IMR-90 (cell line): ENCODE measurements at regions not wholly inside any gene's neighbourhood (a gene's known extent, or its start where the extent isn't known, plus 50 kb on each side); places are given as distances from the start of the nearest gene placed in this dataset.

Source experiments
- ATAC-seq: fragments of 200-7000 bp; cut with Tn5 transposase; 2 replicates; pipeline ENCODE4 v1.9.1; 2020; ENCODE audit warnings: low read depth, mild to moderate bottlenecking, moderate library complexity
- BruUV-seq: library from RNA; stranded (reverse); fragments of 400-500 nt; replicated peaks from 2 replicates; lab custom pipeline; 2021; lab: Mats Ljungman, UMichigan
- CTCF ChIA-PET: fragments of 300-600 bp; formaldehyde crosslinking; extraction: SDS; loops from one replicate; lab custom pipeline; 2021; ENCODE audit warnings: antibody characterized with exemption; lab: Yijun Ruan, JAX
- POLR2A ChIA-PET: fragments of 300-600 bp; sonication (Branson Sonifier 250); formaldehyde crosslinking; loops from one replicate; lab custom pipeline; 2022; ENCODE audit warnings: antibody characterized with exemption; ENCODE audit not compliant: unreplicated experiment; lab: Charles Lee
- DNase-seq: peaks from one replicate; pipeline ENCODE4 v3.0.0; 2013
- H2AFZ ChIP-seq: replicated peaks from 2 replicates; pipeline ENCODE3; 2013; ENCODE audit warnings: low read length, mild to moderate bottlenecking; ENCODE audit not compliant: poor library complexity
- H2AK5ac ChIP-seq: 2 replicates; pipeline ENCODE4 v1.6.1; 2013; ENCODE audit warnings: low read depth, low read length, inconsistent platforms
- H2AK9ac ChIP-seq: replicated peaks from 2 replicates; pipeline ENCODE3; 2013; ENCODE audit warnings: mild to moderate bottlenecking, low read depth, low read length, moderate library complexity; ENCODE audit not compliant: poor library complexity
- H2BK120ac ChIP-seq: 2 replicates; pipeline ENCODE4 v1.6.1; 2013; ENCODE audit warnings: low read depth, low read length, inconsistent platforms
- H2BK15ac ChIP-seq: 3 replicates; pipeline ENCODE4 v1.6.1; 2013; ENCODE audit warnings: low read depth, low read length, inconsistent platforms
- H2BK20ac ChIP-seq: 2 replicates; pipeline ENCODE4 v1.6.1; 2013; ENCODE audit warnings: low read depth, mild to moderate bottlenecking, inconsistent platforms, low read length, moderate library complexity
- H2BK5ac ChIP-seq: 2 replicates; pipeline ENCODE4 v1.6.1; 2013; ENCODE audit warnings: mild to moderate bottlenecking, low read depth, low read length, inconsistent platforms; ENCODE audit not compliant: poor library complexity, severe bottlenecking
- H3K14ac ChIP-seq: replicated peaks from 2 replicates; pipeline ENCODE4 v1.6.1; 2013; ENCODE audit warnings: low read depth, low read length, inconsistent platforms
- H3K18ac ChIP-seq: 2 replicates; pipeline ENCODE4 v1.6.1; 2013; ENCODE audit warnings: low read depth, low read length, control low read depth
- H3K23ac ChIP-seq: 2 replicates; pipeline ENCODE4 v1.6.1; 2013; ENCODE audit warnings: low read depth, low read length, inconsistent platforms
- H3K27ac ChIP-seq: 2 replicates; pipeline ENCODE4 v1.5.1; 2013; ENCODE audit warnings: mild to moderate bottlenecking, control low read depth, low read length; ENCODE audit not compliant: insufficient read depth
- H3K27me3 ChIP-seq: 2 replicates; pipeline ENCODE4 v1.6.1; 2013; ENCODE audit warnings: low read length; ENCODE audit not compliant: control insufficient read depth, insufficient read depth
- H3K36me3 ChIP-seq: 2 replicates; pipeline ENCODE4 v1.6.1; 2013; ENCODE audit warnings: low read length, mixed read lengths; ENCODE audit not compliant: control insufficient read depth, insufficient read depth
- H3K4ac ChIP-seq: 2 replicates; pipeline ENCODE4 v1.6.1; 2013; ENCODE audit warnings: low read depth, low read length, inconsistent platforms
- H3K4me1 ChIP-seq: 2 replicates; pipeline ENCODE4 v1.6.1; 2013; ENCODE audit warnings: low read length, mixed read lengths; ENCODE audit not compliant: control insufficient read depth, insufficient read depth
- H3K4me2 ChIP-seq: 2 replicates; pipeline ENCODE4 v1.6.1; 2013; ENCODE audit warnings: low read depth, mild to moderate bottlenecking, control low read depth, low read length, moderate library complexity
- H3K4me3 ChIP-seq: 2 replicates; pipeline ENCODE4 v1.5.1; 2013; ENCODE audit warnings: low read depth, mild to moderate bottlenecking, control low read depth, low read length, moderate library complexity; ENCODE audit not compliant: insufficient read depth
- H3K56ac ChIP-seq: 2 replicates; pipeline ENCODE4 v1.6.1; 2013; ENCODE audit warnings: low read length, inconsistent platforms; ENCODE audit not compliant: insufficient read depth; ENCODE audit errors: extremely low read depth
- H3K79me1 ChIP-seq, 2 experiments: 2 replicates each; pipeline ENCODE4 v1.6.1; 2013; ENCODE audit warnings: low read length in 2 of 2, inconsistent platforms in 1 of 2, low read depth in 1 of 2
- H3K9ac ChIP-seq: 2 replicates; pipeline ENCODE4 v1.6.1; 2013; ENCODE audit warnings: low read depth, low read length, control low read depth
- H3K9me1 ChIP-seq: 2 replicates; pipeline ENCODE4 v1.6.1; 2013; ENCODE audit warnings: low read length, inconsistent platforms; ENCODE audit not compliant: insufficient read depth
- H3K9me3 ChIP-seq: 2 replicates; pipeline ENCODE4 v1.6.1; 2013; ENCODE audit warnings: low read length; ENCODE audit not compliant: control insufficient read depth, insufficient read depth
- H4K20me1 ChIP-seq: 2 replicates; pipeline ENCODE4 v1.6.1; 2013; ENCODE audit warnings: low read length, inconsistent platforms; ENCODE audit not compliant: insufficient read depth
- H4K5ac ChIP-seq: 2 replicates; pipeline ENCODE4 v1.6.1; 2013; ENCODE audit warnings: mild to moderate bottlenecking, low read depth, low read length, control low read depth
- H4K8ac ChIP-seq, 2 experiments: 2 replicates each; pipeline ENCODE4 v1.6.1; 2013; ENCODE audit warnings: low read depth in 2 of 2, low read length in 2 of 2, control low read depth in 1 of 2, inconsistent platforms in 1 of 2
- H4K91ac ChIP-seq: 2 replicates; pipeline ENCODE4 v1.6.1; 2013; ENCODE audit warnings: low read depth, low read length, inconsistent platforms; ENCODE audit not compliant: insufficient read depth
- BHLHE40 ChIP-seq: fragments of 150-350 bp; IDR thresholded peaks from 2 replicates; pipeline ENCODE4 v1.6.1; 2016; ENCODE audit warnings: mild to moderate bottlenecking, low read depth, low read length
- CEBPB ChIP-seq: IDR thresholded peaks from 2 replicates; pipeline ENCODE4 v1.6.1; 2012; ENCODE audit warnings: low read depth, low read length, improper control_type of control experiment
- CHD1 ChIP-seq: IDR thresholded peaks from 2 replicates; pipeline ENCODE4 v1.6.1; 2012; ENCODE audit warnings: low read depth, low read length, improper control_type of control experiment
- FOS ChIP-seq: fragments of 150-350 bp; IDR thresholded peaks from 2 replicates; pipeline ENCODE4 v1.6.1; 2016; ENCODE audit warnings: low read depth, low read length
- MAFK ChIP-seq: IDR thresholded peaks from 2 replicates; pipeline ENCODE4 v1.6.1; 2012; ENCODE audit warnings: low read depth, low read length, improper control_type of control experiment
- MAZ ChIP-seq: IDR thresholded peaks from 2 replicates; pipeline ENCODE4 v1.6.1; 2012; ENCODE audit warnings: low read depth, mild to moderate bottlenecking, low read length, improper control_type of control experiment, moderate library complexity, borderline replicate concordance
- MXI1 ChIP-seq: IDR thresholded peaks from 2 replicates; pipeline ENCODE4 v1.6.1; 2012; ENCODE audit warnings: low read depth, mild to moderate bottlenecking, low read length, moderate library complexity, borderline replicate concordance
- NFE2L2 ChIP-seq: fragments of 150-350 bp; IDR thresholded peaks from 2 replicates; pipeline ENCODE4 v1.6.1; 2016; ENCODE audit warnings: low read depth, mild to moderate bottlenecking, low read length
- RAD21 ChIP-seq: IDR thresholded peaks from 2 replicates; pipeline ENCODE4 v1.6.1; 2012; ENCODE audit warnings: low read length, improper control_type of control experiment
- RCOR1 ChIP-seq: IDR thresholded peaks from 2 replicates; pipeline ENCODE4 v1.6.1; 2012; ENCODE audit warnings: mild to moderate bottlenecking, low read length, improper control_type of control experiment; ENCODE audit not compliant: insufficient replicate concordance
- RFX5 ChIP-seq: IDR thresholded peaks from 2 replicates; pipeline ENCODE4 v1.8.0; 2012; ENCODE audit warnings: low read depth, mild to moderate bottlenecking, low read length, moderate library complexity
- SMC3 ChIP-seq: fragments of 150-350 bp; IDR thresholded peaks from 2 replicates; pipeline ENCODE4 v1.6.1; 2016; ENCODE audit warnings: low read depth, mild to moderate bottlenecking, antibody characterized with exemption, low read length, moderate library complexity
- WGBS, 2 experiments: methylation state at CpG; one replicate each; pipeline versions ENCODE4 v1.1.5 to v1.1.7; 2013; ENCODE audit warnings: missing lambda C conversion rate in 2 of 2; ENCODE audit not compliant: insufficient read length in 1 of 2; ENCODE audit errors: extremely low coverage in 2 of 2; 5-methylcytosine and 5-hydroxymethylcytosine counted together
- dilution Hi-C: fragments of 300-500 bp; cut with HindIII; formaldehyde crosslinking; loops from one replicate; pipeline ENCODE4 v1.14.3; 2018; ENCODE audit warnings: low sequenced_read_pairs; ENCODE audit not compliant: unreplicated experiment
- in situ Hi-C: fragments of 300-500 bp; cut with MboI; formaldehyde crosslinking; loops from 3 replicates; pipeline ENCODE4 v1.14.3; 2019; ENCODE audit warnings: low sequenced_read_pairs, inconsistent platforms, mixed read lengths
- intact Hi-C: fragments of 100-400 bp; cut with micrococcal nuclease; formaldehyde crosslinking; loops from 2 replicates; pipeline ENCODE4 v1.10.0; 2022
- TF ChIP-seq, protein P1 (sequence below): fragments of 150-350 bp; IDR thresholded peaks from 2 replicates; pipeline ENCODE4 v1.6.1; 2016; ENCODE audit warnings: low read depth, mild to moderate bottlenecking, low read length, moderate library complexity, borderline replicate concordance
- TF ChIP-seq, protein P2 (sequence below): conservative IDR thresholded peaks from 2 replicates; pipeline ENCODE4 v1.5.1; 2012; ENCODE audit warnings: mild to moderate bottlenecking, low read depth, low read length, improper control_type of control experiment
- TF ChIP-seq, protein P3 (sequence below): fragments of 150-350 bp; IDR thresholded peaks from 2 replicates; pipeline ENCODE4 v1.6.1; 2017; ENCODE audit warnings: mild to moderate bottlenecking, antibody characterized with exemption, low read length, low read depth

GRCh38 chr14:94977016-94977415 is 180.3 kb downstream of the DICER1 start:
- H3K4me2 ChIP-seq: no peak overlapping the region
- H2AK9ac ChIP-seq: no peak overlapping the region
- no peaks in the 10 kb centered on the region for H3K9me1 ChIP-seq
- no peak overlapping the region for H3K56ac ChIP-seq
- no peak overlapping the region for H4K8ac ChIP-seq
- POLR2A ChIA-PET: no interaction called here
- no peak overlapping the region for H3K14ac ChIP-seq
- no TSS peak for BruUV-seq
- no peak overlapping the region for H3K27ac ChIP-seq
- no peak overlapping the region for H2BK5ac ChIP-seq
- H3K4me1 ChIP-seq: no peaks in the 10 kb centered on the region
- no peaks in the 10 kb centered on the region for H3K79me1 ChIP-seq
- no peak overlapping the region for H3K9ac ChIP-seq
- CTCF ChIA-PET: no interaction called here
- intact Hi-C loops: no loop called here
- H3K36me3 ChIP-seq: no peaks in the 10 kb centered on the region
- no peak overlapping the region for H3K23ac ChIP-seq
- H3K4ac ChIP-seq: no peak overlapping the region
- no peak for TF ChIP-seq SMC3
- TF ChIP-seq MAFK: no peak
- no peak for TF ChIP-seq RFX5
- no peak for TF ChIP-seq RCOR1
- TF ChIP-seq, protein P1, sequence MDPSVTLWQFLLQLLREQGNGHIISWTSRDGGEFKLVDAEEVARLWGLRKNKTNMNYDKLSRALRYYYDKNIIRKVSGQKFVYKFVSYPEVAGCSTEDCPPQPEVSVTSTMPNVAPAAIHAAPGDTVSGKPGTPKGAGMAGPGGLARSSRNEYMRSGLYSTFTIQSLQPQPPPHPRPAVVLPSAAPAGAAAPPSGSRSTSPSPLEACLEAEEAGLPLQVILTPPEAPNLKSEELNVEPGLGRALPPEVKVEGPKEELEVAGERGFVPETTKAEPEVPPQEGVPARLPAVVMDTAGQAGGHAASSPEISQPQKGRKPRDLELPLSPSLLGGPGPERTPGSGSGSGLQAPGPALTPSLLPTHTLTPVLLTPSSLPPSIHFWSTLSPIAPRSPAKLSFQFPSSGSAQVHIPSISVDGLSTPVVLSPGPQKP: no peak
- TF ChIP-seq, protein P2, sequence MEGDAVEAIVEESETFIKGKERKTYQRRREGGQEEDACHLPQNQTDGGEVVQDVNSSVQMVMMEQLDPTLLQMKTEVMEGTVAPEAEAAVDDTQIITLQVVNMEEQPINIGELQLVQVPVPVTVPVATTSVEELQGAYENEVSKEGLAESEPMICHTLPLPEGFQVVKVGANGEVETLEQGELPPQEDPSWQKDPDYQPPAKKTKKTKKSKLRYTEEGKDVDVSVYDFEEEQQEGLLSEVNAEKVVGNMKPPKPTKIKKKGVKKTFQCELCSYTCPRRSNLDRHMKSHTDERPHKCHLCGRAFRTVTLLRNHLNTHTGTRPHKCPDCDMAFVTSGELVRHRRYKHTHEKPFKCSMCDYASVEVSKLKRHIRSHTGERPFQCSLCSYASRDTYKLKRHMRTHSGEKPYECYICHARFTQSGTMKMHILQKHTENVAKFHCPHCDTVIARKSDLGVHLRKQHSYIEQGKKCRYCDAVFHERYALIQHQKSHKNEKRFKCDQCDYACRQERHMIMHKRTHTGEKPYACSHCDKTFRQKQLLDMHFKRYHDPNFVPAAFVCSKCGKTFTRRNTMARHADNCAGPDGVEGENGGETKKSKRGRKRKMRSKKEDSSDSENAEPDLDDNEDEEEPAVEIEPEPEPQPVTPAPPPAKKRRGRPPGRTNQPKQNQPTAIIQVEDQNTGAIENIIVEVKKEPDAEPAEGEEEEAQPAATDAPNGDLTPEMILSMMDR: no peak
- TF ChIP-seq, protein P3, sequence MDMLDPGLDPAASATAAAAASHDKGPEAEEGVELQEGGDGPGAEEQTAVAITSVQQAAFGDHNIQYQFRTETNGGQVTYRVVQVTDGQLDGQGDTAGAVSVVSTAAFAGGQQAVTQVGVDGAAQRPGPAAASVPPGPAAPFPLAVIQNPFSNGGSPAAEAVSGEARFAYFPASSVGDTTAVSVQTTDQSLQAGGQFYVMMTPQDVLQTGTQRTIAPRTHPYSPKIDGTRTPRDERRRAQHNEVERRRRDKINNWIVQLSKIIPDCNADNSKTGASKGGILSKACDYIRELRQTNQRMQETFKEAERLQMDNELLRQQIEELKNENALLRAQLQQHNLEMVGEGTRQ: no peak
- no peak for TF ChIP-seq NFE2L2
- TF ChIP-seq BHLHE40: no peak
- no peak for TF ChIP-seq MXI1
- no peak for TF ChIP-seq FOS
- TF ChIP-seq RAD21: no peak
- TF ChIP-seq CEBPB: no peak
- TF ChIP-seq CHD1: no peak
- no peak for TF ChIP-seq MAZ
- no peak overlapping the region for H2BK20ac ChIP-seq
- no peak overlapping the region for H3K4me3 ChIP-seq
- H2AFZ ChIP-seq: no peak overlapping the region
- H4K5ac ChIP-seq: no peak overlapping the region
- in situ Hi-C loops: no loop called here
- H4K91ac ChIP-seq: no peak overlapping the region
- no peak overlapping the region for H2BK120ac ChIP-seq
- no peaks in the 10 kb centered on the region for H4K20me1 ChIP-seq
- dilution Hi-C loops: no loop called here
- no peak overlapping the region for H2BK15ac ChIP-seq
- H3K9me3 ChIP-seq: no peaks in the 10 kb centered on the region
- WGBS, 2 experiments: no CpG with 5 or more reads among the region's 2 CpGs
- DNase-seq: no peak
- H3K18ac ChIP-seq: no peak overlapping the region
- no peak for ATAC-seq
- no peaks in the 10 kb centered on the region for H3K27me3 ChIP-seq
- H2AK5ac ChIP-seq: no peak overlapping the region
